HT-29 (cell line): ENCODE measurements at regions not wholly inside any gene's neighbourhood (a gene's known extent, or its start where the extent isn't known, plus 50 kb on each side); places are given as distances from the start of the nearest gene placed in this dataset.

ENCODE experiments used
- DNase-seq: peaks from one replicate; pipeline ENCODE4 v3.0.0-alpha.2; 2015; ENCODE audit warnings: low spot score

DNA sequence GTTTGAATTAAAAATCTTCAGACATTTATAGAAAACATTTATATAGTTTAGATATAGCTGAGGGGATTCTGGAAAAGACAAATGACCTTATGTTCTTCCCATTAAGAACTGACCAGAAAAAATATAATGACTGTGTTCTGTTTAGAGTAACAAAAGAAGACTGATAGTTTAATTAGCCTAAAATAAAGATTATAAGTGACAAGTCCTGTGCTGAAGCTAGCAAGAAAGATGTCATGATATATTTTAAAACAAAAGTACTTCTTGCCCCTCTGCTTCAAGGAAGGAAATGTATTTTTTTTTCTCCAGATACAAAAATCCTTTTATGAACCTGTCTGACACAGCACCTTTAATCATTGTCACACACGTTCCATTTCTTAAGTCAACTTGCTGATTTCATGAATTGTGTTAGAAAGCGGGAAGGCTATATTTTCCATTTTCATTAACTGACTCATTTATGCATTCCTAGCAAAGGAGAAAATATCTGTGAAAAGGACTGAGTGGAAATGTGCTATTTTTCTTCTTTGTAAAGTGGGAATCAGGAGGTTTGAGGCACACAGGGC lies 690.7 kb upstream of the GOT2 start:
- no peak for DNase-seq

DNA sequence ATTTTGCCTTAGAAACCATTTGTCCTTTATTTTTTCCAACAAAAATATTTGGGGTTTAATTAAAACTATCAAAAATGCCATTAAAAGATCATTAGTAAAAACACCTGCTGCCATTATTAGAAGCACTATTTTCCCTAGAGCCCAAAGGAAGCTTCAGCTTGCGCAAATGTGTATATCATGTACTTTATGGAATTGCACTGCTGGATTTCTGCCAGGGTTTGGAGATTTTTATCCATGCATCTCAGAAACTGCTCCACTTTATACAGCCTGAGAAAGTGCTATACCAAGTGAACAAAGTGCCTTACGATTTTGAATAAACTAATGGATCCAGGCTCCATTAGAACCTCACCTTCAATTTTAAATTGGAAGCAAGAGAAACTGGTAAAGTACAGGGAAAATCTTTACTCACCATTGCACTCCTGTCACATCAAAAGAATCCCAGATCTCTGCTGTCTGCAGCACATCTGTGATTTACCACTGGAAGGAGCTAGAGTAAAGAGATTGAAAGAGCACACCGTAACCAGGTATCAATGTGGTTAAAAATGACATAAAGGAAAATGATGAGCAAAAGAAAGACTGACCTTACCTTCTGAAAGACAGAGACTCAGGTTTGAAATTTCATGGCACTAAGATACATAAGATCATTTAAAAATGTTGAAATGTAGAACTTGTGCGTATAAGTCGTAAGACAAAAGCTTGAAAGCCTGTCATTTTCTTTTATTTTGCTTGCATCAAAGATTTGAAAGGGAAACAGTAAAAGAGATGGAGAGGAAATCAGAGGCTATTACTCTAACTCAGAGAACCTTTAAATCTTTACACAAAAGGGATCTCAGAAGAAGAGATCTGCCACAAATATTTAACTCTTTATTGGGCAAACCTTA lies 678.1 kb upstream of the GOT2 start:
- peak; percentile 11 for DNase-seq

DNA sequence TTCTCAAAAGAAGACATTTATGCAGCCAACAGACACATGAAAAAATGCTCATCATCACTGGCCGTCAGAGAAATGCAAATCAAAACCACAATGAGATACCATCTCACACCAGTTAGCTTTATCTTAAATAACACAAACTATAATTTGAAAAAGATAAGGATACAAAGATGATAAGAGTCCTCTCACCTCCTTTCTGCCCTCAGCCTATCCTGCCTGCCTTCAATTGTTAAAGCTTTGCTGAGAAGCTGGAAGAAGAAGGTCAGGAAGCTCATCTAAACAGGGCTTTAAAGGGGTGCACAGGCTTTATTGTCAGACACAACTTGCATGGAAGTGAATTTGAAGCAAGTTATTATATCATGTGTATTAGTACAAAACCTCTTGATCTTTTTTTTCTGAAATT lies 676.3 kb upstream of the GOT2 start:
- no peak for DNase-seq

DNA sequence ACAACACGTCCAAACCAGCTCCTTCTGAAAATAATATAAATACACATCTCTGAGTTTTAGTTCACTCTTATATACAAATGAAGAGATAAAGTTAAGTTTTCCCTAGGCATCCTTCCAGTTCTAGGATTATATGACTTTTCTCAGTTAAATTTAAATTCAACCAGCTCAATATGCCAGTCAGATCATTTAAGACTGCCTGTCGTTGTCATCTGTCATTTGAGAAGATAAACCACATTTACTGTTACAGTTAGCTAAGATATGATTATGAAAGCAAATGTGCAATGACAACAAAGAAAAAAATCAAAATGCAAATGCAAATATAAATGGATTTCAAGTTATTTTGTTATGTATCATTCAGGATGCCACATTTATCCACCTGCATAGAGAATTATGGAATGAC lies 671.7 kb upstream of the GOT2 start:
- DNase-seq = no peak

DNA sequence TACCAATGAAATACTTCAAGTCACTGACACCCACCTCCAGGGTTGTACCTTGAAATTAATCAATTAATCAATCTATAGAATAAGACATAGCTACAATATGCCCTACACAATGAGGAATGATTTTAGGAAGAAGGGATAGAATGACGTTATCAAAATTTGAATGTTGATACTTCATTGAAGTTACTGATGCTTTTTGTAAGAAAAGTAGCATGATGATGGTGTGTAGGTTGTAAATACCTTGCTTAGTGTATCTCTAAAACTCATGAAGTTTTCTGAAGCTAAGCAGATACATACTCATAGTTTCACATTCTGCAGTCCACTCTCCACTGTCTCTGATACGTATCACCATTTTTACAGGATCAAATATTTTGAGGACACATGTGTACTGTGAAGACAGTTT lies 670.4 kb upstream of the GOT2 start:
- no peak for DNase-seq

DNA sequence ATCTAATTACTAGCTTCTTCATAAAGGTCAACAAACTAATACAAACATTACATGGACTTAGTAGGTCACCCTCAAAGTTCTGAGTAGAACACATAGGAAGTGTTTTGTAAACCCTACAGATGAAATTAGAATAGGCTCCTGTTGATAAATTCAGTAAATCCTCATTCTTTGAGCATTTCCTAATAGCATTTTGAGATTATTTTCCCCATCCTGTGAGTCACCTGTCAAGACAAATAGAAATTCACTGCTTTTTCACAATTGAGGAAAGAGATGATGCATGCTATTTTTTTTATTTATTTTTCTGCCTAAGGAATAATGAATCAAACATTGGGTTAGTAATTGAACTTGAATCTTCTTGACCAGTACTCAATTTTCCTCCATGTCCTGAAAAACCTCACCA lies 666.7 kb upstream of the GOT2 start:
- no peak for DNase-seq

DNA sequence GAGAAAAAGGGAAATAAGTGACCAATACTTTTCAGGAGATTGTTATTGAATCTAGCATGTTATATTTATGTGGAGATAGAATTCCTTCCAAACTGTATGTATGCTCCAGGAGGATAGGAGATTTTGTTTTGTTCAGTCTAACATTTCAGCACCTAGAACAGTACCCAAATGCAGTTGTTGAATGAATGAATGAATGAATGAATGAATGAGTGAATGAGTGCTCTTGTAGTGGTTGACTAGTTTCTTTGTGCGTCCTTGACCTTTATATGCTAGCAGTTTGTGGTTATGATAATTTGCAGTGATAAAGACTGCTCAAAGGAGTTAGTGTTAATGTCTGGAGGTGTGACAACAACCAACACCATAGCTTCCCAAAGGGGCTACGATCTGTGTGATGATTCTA lies 663.5 kb upstream of the GOT2 start:
- DNase-seq = no peak

DNA sequence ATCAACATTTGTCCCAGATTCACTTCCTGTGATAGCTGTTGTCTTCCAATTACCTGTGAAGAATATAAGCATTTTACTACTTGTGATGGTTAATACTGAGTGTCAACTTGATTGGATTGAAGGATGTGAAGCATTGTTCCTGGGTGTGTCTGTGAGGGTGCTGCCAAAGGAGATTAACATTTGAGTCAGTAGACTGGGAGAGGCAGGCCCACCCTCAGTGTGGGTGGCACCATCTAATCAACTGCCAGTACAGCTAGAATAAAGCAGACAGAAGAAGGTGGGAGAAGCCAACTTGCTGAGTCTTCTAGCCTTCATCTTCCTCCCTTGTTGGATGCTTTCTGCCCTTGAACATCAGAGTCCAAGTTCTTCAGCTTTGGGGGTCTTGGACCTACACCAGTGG lies 660.4 kb upstream of the GOT2 start:
- no peak for DNase-seq

DNA sequence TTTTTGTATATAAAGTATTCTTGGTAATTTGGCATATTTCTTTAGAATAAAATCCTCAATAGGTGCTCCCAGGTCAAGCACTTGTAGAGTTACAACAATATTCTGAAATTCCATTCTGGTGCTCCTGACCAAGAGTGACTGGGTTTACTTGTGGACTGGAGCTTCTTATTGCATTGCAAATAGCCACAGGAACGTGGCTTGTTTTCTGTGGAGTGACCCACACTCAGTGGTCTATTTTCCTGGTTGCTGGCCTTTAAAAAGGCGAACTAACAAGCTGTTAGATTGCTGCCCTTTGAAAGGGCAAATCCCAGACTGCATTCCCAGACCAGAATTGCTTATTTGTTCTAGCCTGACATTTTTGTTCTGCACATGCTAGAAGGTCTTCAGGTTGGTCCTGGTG lies 658.8 kb upstream of the GOT2 start:
- DNase-seq = no peak

DNA sequence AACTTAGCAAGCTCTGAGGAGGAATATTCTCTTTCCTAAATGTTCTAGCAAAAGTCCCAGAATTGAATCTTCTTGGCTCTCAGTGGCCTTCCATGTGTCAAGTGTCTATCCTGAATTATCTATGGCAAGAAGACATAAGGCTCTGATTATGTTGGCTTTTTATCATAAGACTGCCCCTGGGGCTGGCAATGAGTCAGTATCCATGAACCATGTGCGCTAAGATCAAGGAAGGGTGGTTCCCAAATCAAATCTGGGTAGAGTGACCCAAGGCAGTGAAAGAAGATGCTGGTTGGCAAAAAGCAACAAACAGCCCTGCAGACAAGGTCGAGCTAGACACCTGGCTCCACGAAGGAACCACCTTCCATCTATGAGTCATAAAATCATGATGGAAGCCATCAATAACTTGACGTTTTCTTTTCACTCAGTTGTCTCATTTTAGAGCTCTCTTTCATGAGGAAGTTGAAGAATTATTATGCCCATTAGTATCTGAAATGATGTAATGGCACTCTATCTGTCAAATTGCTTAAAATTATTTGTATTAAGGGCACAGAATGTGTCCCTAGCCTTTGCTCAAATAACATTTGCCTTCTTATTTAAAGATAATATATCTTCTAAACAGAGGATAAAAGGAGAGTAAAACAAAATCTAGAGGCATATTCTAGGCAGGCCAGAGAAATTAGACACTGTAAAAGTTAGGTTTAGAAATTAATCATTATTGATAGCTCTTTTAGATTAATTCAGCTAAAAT lies 657.7 kb upstream of the GOT2 start:
- DNase-seq = no peak

DNA sequence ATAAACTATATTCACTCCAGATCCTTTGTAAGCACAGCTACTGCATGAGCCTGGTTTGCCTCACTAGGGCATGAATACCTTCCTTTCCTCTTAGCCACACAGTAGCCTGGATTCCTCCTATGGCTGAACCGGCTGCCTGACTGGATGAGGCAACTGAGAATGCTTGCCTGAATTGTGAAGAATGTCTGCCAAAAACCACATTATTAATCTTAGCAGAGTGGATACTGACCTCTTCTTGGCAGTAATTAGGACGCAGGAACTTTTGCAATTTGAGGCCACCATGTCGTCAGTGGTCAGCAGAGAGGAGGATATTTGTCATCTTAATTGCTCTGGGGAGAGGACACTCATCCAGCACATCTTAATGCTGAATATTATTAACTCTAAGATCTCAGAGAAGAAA lies 651.8 kb upstream of the GOT2 start:
- no peak for DNase-seq

DNA sequence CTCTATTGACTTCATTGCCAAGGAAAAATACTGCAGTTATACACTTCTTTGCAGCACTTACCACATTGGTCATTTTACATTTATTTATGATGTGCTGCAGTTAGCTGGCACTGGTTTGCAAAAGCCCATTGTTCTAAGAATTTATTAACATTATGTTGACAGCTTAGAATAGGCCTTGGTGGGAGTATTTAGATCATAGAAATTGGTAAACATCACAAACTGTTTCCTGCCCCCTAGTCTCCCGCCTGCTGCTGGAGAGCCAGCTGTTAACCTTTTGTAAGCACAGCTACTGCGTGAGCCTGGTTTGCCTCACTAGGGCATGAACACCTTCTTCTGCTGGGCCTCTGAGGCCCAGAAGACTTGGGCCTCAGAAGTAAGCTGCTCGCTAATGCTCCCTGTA lies 651.4 kb upstream of the GOT2 start:
- no peak for DNase-seq

DNA sequence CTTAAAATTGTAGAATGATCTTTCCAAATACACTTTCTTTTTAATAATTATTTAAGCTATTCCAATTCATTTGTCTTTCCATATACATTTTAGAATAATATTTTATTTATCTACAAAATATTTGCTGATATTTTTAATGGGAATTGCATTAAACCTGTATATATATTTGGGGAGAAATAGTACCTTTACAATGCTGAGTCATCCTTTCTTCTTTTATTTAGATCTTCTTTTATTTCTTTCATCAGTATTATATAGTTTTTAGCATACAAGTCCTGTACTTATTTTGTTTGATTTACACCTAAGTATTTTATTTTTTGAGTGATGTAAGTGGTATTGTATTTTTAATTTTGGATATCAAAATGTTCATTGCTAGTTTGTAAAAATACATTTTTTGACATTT lies 639.5 kb upstream of the GOT2 start:
- DNase-seq = no peak

DNA sequence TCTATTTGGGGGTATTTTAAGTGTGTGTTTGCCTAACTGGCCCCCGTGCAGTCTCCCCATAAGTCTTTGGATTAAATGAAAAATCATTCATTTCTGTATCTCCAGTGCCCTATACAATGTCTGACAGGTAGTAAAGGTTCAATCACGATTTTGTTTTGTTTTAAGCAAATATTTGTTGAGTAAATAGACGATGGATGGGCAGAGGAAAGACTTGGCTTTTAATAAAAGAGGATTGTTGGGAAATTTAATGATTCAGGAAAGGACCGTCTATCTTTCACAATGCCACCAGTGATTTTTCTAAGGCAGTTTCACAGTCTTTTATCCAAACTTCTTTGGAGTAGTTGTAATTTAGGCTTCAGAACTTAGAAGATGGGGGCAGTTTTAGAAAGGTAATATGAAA lies 636.6 kb upstream of the GOT2 start:
- no peak for DNase-seq

DNA sequence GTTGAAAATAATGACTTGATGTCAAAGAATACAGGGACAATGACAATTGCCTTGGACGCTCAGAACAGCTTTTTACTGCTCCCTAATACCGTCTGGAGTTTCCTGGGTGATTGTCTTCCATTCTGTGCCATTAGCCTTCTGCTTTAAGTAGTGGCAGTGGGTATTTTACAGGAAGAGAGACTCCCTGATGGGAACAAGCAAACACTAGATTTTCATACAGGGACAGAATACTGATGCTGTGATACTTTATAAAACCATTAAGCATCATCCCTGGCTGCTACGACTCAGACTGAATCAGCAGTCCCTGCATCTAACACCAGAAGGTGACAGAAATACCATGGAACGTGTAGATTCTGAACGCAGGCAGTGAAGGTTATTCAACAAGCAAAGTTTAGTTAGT lies 635.4 kb upstream of the GOT2 start:
- DNase-seq = no peak

DNA sequence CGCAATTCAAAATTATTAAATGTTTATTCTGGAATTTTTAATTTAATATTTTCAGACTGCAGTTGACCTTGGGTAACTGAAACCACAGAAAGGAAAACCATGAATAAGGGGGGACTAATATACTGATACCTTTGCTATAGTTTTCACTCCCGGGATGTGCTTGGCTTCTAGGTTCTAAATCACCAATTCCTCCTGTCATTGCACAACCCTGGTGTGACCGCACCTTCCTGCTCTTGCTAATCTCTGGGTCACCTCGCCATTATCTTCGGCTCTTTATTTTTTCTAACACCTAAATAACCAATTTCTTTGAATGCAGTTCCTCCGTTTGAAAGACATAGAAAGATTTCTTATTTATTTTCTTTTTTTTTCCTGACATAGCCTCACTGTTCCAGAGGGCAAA lies 634.5 kb upstream of the GOT2 start:
- DNase-seq = no peak

DNA sequence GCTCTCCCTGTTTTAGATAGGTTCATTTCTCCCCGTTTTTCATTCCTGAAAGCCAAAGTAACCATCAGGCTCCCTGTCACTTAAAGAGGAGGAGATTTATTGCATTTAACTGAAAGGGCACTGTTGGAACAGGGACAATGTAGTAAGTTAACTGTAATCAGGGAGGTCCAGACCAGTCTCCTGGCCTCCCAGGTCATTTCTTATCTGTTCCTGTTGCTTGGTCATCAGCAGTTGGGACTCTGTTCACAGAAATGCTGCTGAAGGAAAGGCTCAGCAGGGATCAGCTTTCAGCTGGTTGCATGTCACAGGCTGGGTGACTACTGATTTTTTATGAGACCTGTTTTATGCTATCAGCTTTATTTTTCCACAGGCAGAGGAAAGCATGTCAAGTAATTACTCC lies 622.6 kb upstream of the GOT2 start:
- DNase-seq = no peak

DNA sequence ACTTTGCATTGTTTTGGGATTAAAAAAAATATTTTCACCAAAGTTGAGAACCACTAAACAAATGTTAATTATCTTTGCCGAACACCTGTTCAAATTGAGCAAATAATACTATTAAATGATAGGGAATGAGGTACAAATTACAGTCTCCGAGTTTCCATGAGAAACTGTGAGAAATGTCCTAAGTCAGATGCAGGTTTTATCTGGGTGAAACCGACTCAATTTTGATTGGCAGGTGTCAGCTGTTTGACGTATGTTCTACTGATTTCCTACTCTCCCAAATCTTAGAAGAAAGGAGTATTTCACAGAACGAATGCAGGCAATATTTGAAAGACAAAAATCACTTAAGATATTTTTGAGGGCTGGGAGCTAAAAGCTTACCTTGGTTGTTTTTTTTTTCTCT lies 622.0 kb upstream of the GOT2 start:
- no peak for DNase-seq

DNA sequence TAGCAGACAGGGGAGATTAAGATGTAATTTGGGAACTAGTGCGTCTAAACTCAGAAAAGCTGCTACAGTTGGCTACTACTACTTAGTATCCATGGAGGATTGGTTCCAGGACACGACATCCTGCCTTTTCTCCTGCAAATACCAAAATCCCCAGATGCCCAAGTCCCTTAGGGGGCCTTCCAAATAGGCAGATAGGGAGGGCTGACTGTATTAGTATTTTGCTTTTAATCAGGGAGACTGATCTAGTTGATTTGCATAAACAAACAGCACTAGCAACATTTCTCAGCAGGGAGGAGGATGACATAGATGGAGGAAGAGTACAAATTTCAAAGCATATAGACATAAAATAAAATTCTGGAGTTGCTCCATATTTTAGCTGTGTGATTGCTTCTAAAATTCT lies 621.6 kb upstream of the GOT2 start:
- no peak for DNase-seq

DNA sequence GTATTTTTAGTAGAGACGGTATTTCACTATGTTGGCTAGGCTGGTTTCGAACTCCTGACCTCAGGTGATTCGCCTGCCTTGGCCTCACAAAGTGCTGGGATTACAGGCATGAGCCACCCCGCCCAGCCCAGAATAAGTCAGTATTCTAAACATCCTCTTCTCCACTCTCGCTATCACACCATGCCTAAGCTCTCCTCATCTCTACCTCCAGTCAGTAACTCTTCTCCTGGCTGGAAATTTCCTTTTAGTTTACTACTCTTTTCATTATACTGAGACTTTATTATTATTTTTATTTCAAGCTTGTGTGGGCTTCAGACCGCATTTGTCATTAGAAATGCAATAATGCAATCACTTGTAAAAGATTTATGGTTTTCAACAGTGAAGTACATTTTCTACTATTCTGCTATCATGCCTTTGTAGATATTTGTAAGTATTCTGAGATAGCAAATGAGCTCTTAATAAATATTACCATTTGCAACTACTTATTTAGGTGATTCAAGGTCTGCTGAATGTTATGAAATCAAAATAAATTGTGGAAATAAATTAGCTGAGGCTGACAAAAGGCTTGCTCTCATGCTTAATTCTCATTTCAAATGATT lies 617.3 kb upstream of the GOT2 start:
- DNase-seq = no peak

DNA sequence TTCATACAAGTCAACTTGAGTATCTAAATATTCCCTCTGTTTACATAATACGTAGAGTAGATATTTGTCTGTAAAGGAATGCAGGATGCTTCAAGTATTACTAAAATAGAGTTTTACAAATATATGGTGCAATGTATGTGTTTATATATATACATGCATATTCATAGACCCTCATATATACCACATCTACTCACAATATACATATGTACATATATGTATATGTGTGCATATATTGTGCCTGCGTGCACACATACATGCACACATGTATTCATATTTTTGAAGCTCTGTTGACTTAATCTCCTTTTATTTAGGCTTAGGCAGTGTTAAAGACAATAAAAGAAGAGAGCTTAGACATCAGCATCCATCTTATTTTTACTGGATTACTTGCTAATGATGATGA lies 616.6 kb upstream of the GOT2 start:
- no peak for DNase-seq

DNA sequence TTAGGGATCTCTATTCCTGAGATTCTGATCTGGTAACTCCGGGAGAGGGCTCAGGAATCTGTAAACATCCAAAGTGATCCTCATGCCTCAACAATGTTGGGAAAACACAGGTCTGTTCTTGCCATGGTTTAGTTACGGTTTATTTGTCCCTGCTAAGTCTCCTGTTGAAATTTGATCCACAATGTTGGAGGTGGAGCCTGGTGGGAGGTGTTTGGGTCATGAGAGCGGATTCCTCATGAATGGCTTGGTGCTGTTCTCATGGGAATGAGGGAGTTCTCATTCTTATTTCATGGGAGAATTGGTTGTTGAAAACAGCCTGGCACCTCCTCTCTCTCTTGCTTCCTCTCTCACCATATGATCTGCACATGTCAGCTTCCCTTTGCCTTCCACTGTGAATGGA lies 608.6 kb upstream of the GOT2 start:
- DNase-seq = no peak

DNA sequence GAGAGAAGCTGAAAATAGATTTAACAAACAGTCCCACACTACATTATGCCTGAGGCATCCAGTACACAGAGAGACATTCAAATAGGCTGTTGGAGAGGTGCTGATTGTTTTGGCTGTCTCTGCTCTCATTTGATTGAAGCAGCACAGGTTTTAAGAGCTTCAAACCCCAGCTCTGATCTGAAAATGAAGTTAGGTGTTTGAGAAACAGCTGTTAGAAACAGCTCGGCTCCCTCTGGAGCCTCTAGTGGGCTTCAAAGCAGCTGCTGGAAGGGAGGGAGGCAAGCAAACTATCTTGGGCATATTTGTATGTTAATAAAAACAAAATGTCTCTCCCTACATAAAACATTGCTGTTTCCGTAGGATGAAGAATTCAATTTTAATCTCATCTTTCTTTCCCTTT lies 607.3 kb upstream of the GOT2 start:
- no peak for DNase-seq
